ENCODE measurements at regions not wholly inside any gene's neighbourhood (a gene's known extent, or its start where the extent isn't known, plus 50 kb on each side); places are given as distances from the start of the nearest gene placed in this dataset.

DNA sequence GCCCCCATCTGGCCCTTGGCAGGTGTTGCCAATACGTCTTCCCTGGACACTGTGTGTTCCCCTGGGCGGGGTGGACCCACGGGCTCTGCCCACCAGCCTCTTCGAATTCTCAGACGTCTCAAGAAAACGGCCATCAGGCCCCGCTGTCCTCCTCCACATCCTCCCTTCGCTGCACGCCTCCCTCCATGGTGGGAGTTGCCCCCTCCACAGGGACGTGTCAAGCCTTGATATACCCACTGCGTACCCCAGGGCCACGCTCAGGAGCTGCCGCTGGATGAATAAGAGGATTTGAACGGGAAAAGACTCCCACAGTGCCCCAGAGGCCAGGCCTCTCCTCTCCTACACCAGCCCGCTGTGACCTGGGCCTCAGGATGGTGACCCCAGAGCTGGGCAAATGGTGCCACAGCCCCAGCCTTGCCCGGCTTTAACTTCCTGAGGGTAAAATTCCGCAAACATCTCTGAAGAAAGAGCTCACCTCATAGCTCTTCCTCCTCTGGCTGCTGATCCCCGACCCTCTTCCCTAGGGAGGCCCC lies 399.3 kb upstream of the MYT1L start:
- no peak overlapping the region for H3K4me3 ChIP-seq
- no peaks in the 10 kb centered on the region for H3K4me1 ChIP-seq
- TF ChIP-seq, protein P1, sequence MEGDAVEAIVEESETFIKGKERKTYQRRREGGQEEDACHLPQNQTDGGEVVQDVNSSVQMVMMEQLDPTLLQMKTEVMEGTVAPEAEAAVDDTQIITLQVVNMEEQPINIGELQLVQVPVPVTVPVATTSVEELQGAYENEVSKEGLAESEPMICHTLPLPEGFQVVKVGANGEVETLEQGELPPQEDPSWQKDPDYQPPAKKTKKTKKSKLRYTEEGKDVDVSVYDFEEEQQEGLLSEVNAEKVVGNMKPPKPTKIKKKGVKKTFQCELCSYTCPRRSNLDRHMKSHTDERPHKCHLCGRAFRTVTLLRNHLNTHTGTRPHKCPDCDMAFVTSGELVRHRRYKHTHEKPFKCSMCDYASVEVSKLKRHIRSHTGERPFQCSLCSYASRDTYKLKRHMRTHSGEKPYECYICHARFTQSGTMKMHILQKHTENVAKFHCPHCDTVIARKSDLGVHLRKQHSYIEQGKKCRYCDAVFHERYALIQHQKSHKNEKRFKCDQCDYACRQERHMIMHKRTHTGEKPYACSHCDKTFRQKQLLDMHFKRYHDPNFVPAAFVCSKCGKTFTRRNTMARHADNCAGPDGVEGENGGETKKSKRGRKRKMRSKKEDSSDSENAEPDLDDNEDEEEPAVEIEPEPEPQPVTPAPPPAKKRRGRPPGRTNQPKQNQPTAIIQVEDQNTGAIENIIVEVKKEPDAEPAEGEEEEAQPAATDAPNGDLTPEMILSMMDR (IDR thresholded peaks at IDR 0.05) = no peak
- no peak for TF ChIP-seq POLR2A (IDR thresholded peaks at IDR 0.05)
- 73 to 83% methylated on average over 8 to 18 of the region's 18 CpGs for WGBS, 2 donors
- no peak overlapping the region for H3K27ac ChIP-seq
- ATAC-seq (no peak), DNase-seq (no peak)
- intact Hi-C loops (cut with DNase I) = no loop called here
- H3K27me3 ChIP-seq = no peaks in the 10 kb centered on the region
- H3K36me3 ChIP-seq (replicated peaks in 1 of 2; ENCODE audit: insufficient read depth in 1 of 2, low read depth in 2 of 2) = no peaks in the 10 kb centered on the region
- no peaks in the 10 kb centered on the region for H3K9me3 ChIP-seq

DNA sequence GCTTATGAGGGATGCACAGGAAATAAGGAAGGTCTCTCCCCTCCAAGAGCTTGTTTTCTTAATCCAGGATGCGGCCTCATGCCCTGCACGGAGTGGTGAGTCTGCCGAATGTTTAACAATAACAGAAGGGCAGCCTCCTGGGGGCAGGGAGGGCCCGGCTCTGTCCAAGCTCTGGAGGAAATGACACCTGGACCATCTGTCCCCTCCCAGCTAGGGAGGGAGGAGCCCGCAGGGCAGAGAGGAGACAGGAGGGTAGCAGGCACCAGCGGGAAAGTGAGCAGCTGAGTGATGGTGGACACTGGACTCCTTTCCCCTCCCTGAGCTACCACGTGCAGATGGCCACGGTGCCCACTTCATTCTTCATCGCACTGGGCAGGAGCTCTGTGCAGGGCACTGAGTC lies 398.2 kb upstream of the MYT1L start:
- 48 to 52% methylated on average over 7 to 8 of the region's 9 CpGs for WGBS, 2 donors

DNA sequence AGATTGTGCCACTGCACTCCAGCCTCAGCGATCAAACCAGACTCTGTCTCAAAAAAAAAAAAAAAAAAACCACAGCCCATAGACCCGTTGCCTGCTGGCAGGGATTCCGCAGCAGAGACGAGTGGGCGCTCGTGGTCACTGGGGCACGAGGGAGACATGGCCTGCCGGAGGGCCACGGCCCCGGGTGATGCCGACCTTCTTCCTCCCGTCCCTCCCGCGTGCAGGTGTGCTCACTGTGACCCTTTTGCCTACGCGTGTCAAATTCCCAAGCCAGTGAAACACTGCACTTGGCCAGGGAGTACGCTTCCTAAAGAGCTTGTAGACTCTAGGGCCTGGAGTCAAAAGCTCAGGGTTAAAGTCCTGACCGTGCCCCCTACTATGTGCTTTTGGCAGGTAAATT lies 397.6 kb upstream of the MYT1L start:
- no peak overlapping the region for H3K4me3 ChIP-seq
- H3K36me3 ChIP-seq (replicated peaks in 1 of 2; ENCODE audit: insufficient read depth in 1 of 2, low read depth in 2 of 2) = no peaks in the 10 kb centered on the region
- H3K27ac ChIP-seq = no peak overlapping the region
- 74 to 80% methylated on average over 18 of the region's 18 CpGs for WGBS, 2 donors
- TF ChIP-seq, protein P1 (IDR thresholded peaks at IDR 0.05) = no peak
- TF ChIP-seq POLR2A (IDR thresholded peaks at IDR 0.05) = no peak
- H3K4me1 ChIP-seq = no peaks in the 10 kb centered on the region
- no peaks in the 10 kb centered on the region for H3K9me3 ChIP-seq
- no peaks in the 10 kb centered on the region for H3K27me3 ChIP-seq
- ATAC-seq (no peak), DNase-seq (no peak)
- intact Hi-C loops (cut with DNase I) = no loop called here

More for the DNA sequence above, 398.2 kb upstream of the MYT1L start:
- Histone ChIP-seq H3K27ac (no peak overlapping the region), H3K4me3 (no peak overlapping the region), H3K36me3 (replicated peaks in 1 of 2; ENCODE audit: insufficient read depth in 1 of 2, low read depth in 2 of 2) (no peaks in the 10 kb centered on the region), H3K9me3 (no peaks in the 10 kb centered on the region), H3K27me3 (no peaks in the 10 kb centered on the region), H3K4me1 (no peaks in the 10 kb centered on the region)
- TF ChIP-seq, protein P1 (IDR thresholded peaks at IDR 0.05) = no peak
- no peak for TF ChIP-seq POLR2A (IDR thresholded peaks at IDR 0.05)
- ATAC-seq (no peak), DNase-seq (no peak)
- intact Hi-C loops (cut with DNase I) = no loop called here

DNA sequence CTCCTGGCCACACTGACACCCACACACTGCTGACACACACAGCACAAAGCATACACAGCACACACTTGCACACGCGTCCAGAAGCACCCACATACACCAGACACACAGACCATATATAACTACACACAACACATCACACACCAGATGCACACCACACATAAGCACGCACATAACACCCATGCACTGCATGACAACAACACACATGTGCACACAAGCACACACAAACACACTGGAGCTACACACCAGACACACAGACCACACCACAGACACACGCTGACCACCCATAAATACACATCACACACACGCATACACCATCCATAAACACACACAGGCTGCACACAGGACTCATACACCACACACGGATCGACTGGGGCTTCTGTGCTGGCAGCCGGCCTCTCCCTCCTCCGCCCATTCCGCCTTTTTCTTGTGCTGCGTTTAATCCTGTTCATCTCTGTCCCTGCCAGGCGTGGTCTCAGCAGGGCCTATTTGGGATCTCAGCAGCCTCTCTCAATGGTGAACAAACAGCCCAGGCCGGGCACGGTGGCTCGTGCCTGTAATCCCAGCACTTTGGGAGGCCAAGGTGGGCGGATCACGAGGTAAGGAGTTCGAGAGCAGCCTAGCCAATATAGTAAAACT lies 396.9 kb upstream of the MYT1L start:
- no peaks in the 10 kb centered on the region for H3K27me3 ChIP-seq
- DNase-seq (no peak), ATAC-seq (no peak)
- intact Hi-C loops (cut with DNase I) = no loop called here
- no peaks in the 10 kb centered on the region for H3K4me1 ChIP-seq
- TF ChIP-seq POLR2A (IDR thresholded peaks at IDR 0.05) = no peak
- TF ChIP-seq, protein P1 (IDR thresholded peaks at IDR 0.05) = no peak
- no peaks in the 10 kb centered on the region for H3K9me3 ChIP-seq
- no peak overlapping the region for H3K4me3 ChIP-seq
- H3K27ac ChIP-seq = no peak overlapping the region
- H3K36me3 ChIP-seq (replicated peaks in 1 of 2; ENCODE audit: insufficient read depth in 1 of 2, low read depth in 2 of 2) = no peaks in the 10 kb centered on the region
- 74 to 75% methylated on average over 18 of the region's 18 CpGs for WGBS, 2 donors

DNA sequence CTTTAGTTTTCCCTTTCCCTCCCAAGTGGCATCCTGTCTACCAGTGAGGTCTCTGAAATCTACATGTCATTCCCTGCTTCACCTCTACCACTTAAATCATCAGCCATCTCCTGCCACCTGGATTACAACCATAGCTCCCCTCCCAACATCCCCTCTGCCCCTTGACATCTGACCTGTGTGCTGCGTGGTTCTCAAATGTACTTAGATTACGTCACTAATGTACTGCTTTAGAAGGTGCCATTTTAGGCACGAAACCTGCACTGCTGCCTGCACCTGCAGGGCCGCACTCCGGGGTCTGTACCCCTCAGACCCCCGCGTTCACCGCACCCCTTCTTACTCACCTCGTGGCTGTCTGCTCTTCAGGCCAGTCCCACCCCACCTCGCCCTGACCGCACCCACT lies 395.1 kb upstream of the MYT1L start:
- no peaks in the 10 kb centered on the region for H3K9me3 ChIP-seq
- H3K4me1 ChIP-seq = no peaks in the 10 kb centered on the region
- intact Hi-C loops (cut with DNase I) = no loop called here
- no peaks in the 10 kb centered on the region for H3K27me3 ChIP-seq
- ATAC-seq (no peak), DNase-seq (no peak)
- TF ChIP-seq, protein P1 (IDR thresholded peaks at IDR 0.05) = no peak
- TF ChIP-seq POLR2A (IDR thresholded peaks at IDR 0.05) = no peak
- H3K4me3 ChIP-seq = no peak overlapping the region
- 73 to 76% methylated on average over 11 of the region's 11 CpGs for WGBS, 2 donors
- H3K36me3 ChIP-seq (replicated peaks in 1 of 2; ENCODE audit: insufficient read depth in 1 of 2, low read depth in 2 of 2) = no peaks in the 10 kb centered on the region
- no peak overlapping the region for H3K27ac ChIP-seq

All from body of pancreas (tissue), 4 donors.